Activated naive CD8-positive, alpha-beta T cell treated with anti-CD3 and anti-CD28 coated beads, Interleukin-2, amount 50 U/mL, for 24 hours (primary cell): ENCODE measurements at regions not wholly inside any gene's neighbourhood (a gene's known extent, or its start where the extent isn't known, plus 50 kb on each side); places are given as distances from the start of the nearest gene placed in this dataset.

Experiments
- ATAC-seq: fragments of 150-1000 bp; cut with Tn5 transposase; one replicate; pipeline ENCODE4 v1.10.0; 2021
- DNase-seq: peaks from one replicate; pipeline ENCODE4 v3.0.0; 2021
- H3K27ac Mint-ChIP-seq: one replicate; pipeline ENCODE4 v1.8.0; 2021; ENCODE audit warnings: mild to moderate bottlenecking, mixed read lengths
- H3K27me3 Mint-ChIP-seq: one replicate; pipeline ENCODE4 v1.8.0; 2021; ENCODE audit warnings: mixed read lengths
- H3K36me3 Mint-ChIP-seq: one replicate; pipeline ENCODE4 v1.8.0; 2021; ENCODE audit warnings: low read depth, mixed read lengths
- H3K4me1 Mint-ChIP-seq: one replicate; pipeline ENCODE4 v1.8.0; 2021; ENCODE audit warnings: mixed read lengths
- H3K4me3 Mint-ChIP-seq: one replicate; pipeline ENCODE4 v1.8.0; 2021; ENCODE audit warnings: mild to moderate bottlenecking, moderate library complexity, mixed read lengths
- H3K9me3 Mint-ChIP-seq: one replicate; pipeline ENCODE4 v1.8.0; 2021; ENCODE audit warnings: mixed read lengths

- H3K4me3 Mint-ChIP-seq, result no peak overlapping the region
- H3K27ac Mint-ChIP-seq, result no peak overlapping the region
- no peaks in the 10 kb centered on the region for H3K36me3 Mint-ChIP-seq
- no peaks in the 10 kb centered on the region for H3K9me3 Mint-ChIP-seq
- H3K4me1 Mint-ChIP-seq, result no peaks in the 10 kb centered on the region
- DNase-seq (no peak), ATAC-seq (no peak)
- H3K27me3 Mint-ChIP-seq, result no peaks in the 10 kb centered on the region
These were observed 504.6 kb upstream of the KLHL1 start for GRCh38 chr13:70612881-70613280.

- Mint-ChIP-seq H3K27me3 (no peaks in the 10 kb centered on the region), H3K9me3 (peaks cover 26% of the 10 kb centered on the region), H3K4me1 (no peaks in the 10 kb centered on the region), H3K36me3 (no peaks in the 10 kb centered on the region), H3K27ac (no peak overlapping the region), H3K4me3 (no peak overlapping the region)
- ATAC-seq, result no peak
- no peak for DNase-seq
These were observed 496.2 kb upstream of the KLHL1 start for GRCh38 chr13:70604448-70604847.

DNA sequence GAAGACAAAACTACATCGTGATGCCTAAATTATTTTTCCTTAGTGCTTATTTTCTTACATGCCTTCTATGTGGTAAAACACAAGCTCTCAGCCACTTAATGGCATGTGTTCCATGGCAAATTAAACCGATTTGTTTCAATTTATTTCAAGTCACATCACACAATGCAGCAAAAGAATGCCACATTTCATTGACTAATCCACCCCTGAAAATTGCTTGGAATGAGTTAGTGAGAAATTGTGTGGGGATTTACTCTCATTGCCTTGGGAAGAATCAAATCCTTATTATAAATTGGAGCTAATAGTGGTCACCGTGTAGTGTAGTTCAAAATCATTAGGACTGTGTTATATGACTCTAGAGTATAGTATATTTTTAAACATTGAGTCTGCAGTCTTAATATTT is 485.5 kb upstream of the KLHL1 start:
- H3K36me3 Mint-ChIP-seq, result no peaks in the 10 kb centered on the region
- no peaks in the 10 kb centered on the region for H3K4me1 Mint-ChIP-seq
- H3K9me3 Mint-ChIP-seq, result no peaks in the 10 kb centered on the region
- H3K4me3 Mint-ChIP-seq, result no peak overlapping the region
- H3K27ac Mint-ChIP-seq, result no peak overlapping the region
- ATAC-seq (no peak), DNase-seq (no peak)
- no peaks in the 10 kb centered on the region for H3K27me3 Mint-ChIP-seq

GRCh38 chr13:70585109-70585508 is 476.9 kb upstream of the KLHL1 start:
- Mint-ChIP-seq H3K27me3 (no peaks in the 10 kb centered on the region), H3K9me3 (peaks cover 4% of the 10 kb centered on the region), H3K36me3 (no peaks in the 10 kb centered on the region), H3K27ac (no peak overlapping the region), H3K4me3 (no peak overlapping the region), H3K4me1 (no peaks in the 10 kb centered on the region)
- ATAC-seq, result no peak
- DNase-seq, result no peak

DNA sequence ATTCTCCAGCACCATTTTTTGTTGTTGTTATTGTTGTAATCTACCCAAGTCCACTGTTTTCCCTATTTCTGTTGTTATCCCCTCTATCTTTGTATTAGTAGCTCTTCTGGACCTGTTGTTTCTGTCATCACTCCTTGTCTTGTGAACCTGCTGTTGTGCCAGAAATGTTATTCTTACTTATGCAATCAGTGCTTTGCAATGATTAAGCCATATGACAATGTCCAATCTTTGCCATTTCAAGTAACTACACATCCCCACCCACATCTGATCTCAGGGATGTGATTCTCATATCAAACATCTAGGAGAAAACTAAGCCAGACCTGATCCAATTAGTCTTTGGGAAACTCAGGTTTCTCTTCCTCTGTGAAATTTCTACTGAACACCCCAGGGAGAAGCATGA is 472.6 kb upstream of the KLHL1 start:
- H3K4me3 Mint-ChIP-seq, result no peak overlapping the region
- ATAC-seq, result no peak
- no peaks in the 10 kb centered on the region for H3K4me1 Mint-ChIP-seq
- no peaks in the 10 kb centered on the region for H3K27me3 Mint-ChIP-seq
- no peaks in the 10 kb centered on the region for H3K36me3 Mint-ChIP-seq
- DNase-seq, result no peak
- no peak overlapping the region for H3K27ac Mint-ChIP-seq
- peaks cover 4% of the 10 kb centered on the region for H3K9me3 Mint-ChIP-seq

GRCh38 chr13:70579941-70580340 is 471.7 kb upstream of the KLHL1 start:
- no peak for DNase-seq
- H3K27ac Mint-ChIP-seq, result no peak overlapping the region
- no peaks in the 10 kb centered on the region for H3K9me3 Mint-ChIP-seq
- no peaks in the 10 kb centered on the region for H3K4me1 Mint-ChIP-seq
- ATAC-seq, result no peak
- no peaks in the 10 kb centered on the region for H3K36me3 Mint-ChIP-seq
- H3K27me3 Mint-ChIP-seq, result no peaks in the 10 kb centered on the region
- H3K4me3 Mint-ChIP-seq, result no peak overlapping the region

GRCh38 chr13:70571221-70571620 is 463.0 kb upstream of the KLHL1 start:
- Mint-ChIP-seq H3K27ac (no peak overlapping the region), H3K4me3 (no peak overlapping the region)

DNA sequence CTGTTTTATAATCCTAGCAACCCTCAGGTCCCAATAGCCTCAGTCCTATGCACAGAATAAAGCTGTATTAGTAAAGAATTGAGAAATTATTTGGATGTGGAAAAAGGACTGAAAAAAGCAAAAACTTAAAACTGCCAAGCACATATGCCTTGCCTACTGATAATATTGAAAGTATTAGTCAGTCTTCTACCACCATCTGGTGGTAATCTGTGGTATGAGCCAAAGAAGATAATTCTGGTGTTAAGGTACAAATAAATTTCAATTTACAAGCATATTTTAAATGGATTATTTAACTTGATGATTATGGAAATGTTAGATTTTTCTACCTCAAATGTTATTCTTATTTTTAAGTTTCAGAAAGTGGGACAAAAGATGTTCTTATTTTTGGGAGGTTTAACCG is 460.3 kb upstream of the KLHL1 start:
- Mint-ChIP-seq H3K4me1 (no peaks in the 10 kb centered on the region), H3K4me3 (no peak overlapping the region), H3K36me3 (no peaks in the 10 kb centered on the region), H3K27ac (no peak overlapping the region), H3K27me3 (no peaks in the 10 kb centered on the region), H3K9me3 (no peaks in the 10 kb centered on the region)
- DNase-seq (no peak), ATAC-seq (no peak)

More at GRCh38 chr13:70571221-70571620, 463.0 kb upstream of the KLHL1 start:
- DNase-seq, result no peak
- Mint-ChIP-seq H3K4me1 (no peaks in the 10 kb centered on the region), H3K27me3 (no peaks in the 10 kb centered on the region), H3K36me3 (no peaks in the 10 kb centered on the region), H3K9me3 (no peaks in the 10 kb centered on the region)
- ATAC-seq, result no peak

DNA sequence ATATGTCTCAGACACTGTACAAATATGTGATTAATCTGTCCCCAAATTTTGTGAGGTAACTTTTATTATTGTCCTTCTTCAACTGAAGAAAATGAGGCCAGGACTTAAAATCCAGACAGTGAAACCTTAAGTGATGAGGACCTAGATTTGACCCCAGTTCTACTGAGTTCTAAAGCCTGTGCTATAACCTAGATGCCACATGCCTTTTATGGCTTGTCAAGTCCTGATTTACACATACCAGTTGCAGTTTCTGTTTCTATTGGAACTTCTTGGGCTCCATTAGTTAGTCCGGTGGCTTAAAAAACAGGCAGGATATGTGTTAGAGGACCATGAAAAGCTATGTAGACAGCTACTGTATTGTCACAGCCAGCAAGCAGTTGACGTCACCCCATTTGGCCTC is 436.5 kb upstream of the KLHL1 start:
- DNase-seq (no peak), ATAC-seq (no peak)
- Mint-ChIP-seq H3K27me3 (no peaks in the 10 kb centered on the region), H3K9me3 (peaks cover 10% of the 10 kb centered on the region), H3K4me1 (no peaks in the 10 kb centered on the region), H3K27ac (no peak overlapping the region), H3K36me3 (no peaks in the 10 kb centered on the region), H3K4me3 (no peak overlapping the region)

DNA sequence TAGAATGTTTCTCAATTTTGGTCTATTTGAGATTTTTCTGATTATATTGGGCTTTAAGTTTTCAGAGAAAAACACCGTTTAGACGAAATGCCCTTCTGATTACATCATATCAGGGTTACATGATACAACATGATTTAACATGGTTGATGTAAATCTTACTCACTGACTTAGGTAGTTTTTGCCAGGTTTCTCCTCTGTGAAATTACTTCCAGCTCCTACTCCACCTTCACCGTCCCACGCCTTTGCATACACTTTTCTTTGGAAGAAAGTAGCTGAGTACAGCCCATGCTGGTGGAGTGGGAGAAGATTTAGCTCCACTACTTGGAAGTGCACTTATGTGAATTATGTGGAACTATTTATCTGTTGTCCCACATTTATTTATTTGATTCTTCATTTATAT is 433.2 kb upstream of the KLHL1 start:
- H3K36me3 Mint-ChIP-seq, result no peaks in the 10 kb centered on the region
- no peaks in the 10 kb centered on the region for H3K4me1 Mint-ChIP-seq
- no peak overlapping the region for H3K27ac Mint-ChIP-seq
- ATAC-seq (no peak), DNase-seq (no peak)
- H3K4me3 Mint-ChIP-seq, result no peak overlapping the region
- H3K9me3 Mint-ChIP-seq, result peaks cover 9% of the 10 kb centered on the region
- H3K27me3 Mint-ChIP-seq, result no peaks in the 10 kb centered on the region

- H3K27ac Mint-ChIP-seq, result no peak overlapping the region
- H3K4me1 Mint-ChIP-seq, result no peaks in the 10 kb centered on the region
- no peaks in the 10 kb centered on the region for H3K27me3 Mint-ChIP-seq
- H3K36me3 Mint-ChIP-seq, result no peaks in the 10 kb centered on the region
- H3K4me3 Mint-ChIP-seq, result no peak overlapping the region
- ATAC-seq, result no peak
- DNase-seq, result no peak
- H3K9me3 Mint-ChIP-seq, result peaks cover 8% of the 10 kb centered on the region
These were observed 426.2 kb upstream of the KLHL1 start for GRCh38 chr13:70534466-70534865.

- DNase-seq (no peak), ATAC-seq (no peak)
- H3K9me3 Mint-ChIP-seq, result peaks cover 4% of the 10 kb centered on the region
- H3K4me1 Mint-ChIP-seq, result no peaks in the 10 kb centered on the region
- no peak overlapping the region for H3K4me3 Mint-ChIP-seq
- no peak overlapping the region for H3K27ac Mint-ChIP-seq
- H3K36me3 Mint-ChIP-seq, result no peaks in the 10 kb centered on the region
- H3K27me3 Mint-ChIP-seq, result no peaks in the 10 kb centered on the region
These were observed 421.4 kb upstream of the KLHL1 start for GRCh38 chr13:70529652-70530051.

- Mint-ChIP-seq H3K36me3 (no peaks in the 10 kb centered on the region), H3K4me3 (no peak overlapping the region), H3K27me3 (no peaks in the 10 kb centered on the region), H3K27ac (no peak overlapping the region), H3K4me1 (no peaks in the 10 kb centered on the region), H3K9me3 (no peaks in the 10 kb centered on the region)
- DNase-seq (no peak), ATAC-seq (no peak)
These were observed 419.3 kb upstream of the KLHL1 start for GRCh38 chr13:70527599-70527998.

- H3K36me3 Mint-ChIP-seq, result no peaks in the 10 kb centered on the region
- no peak overlapping the region for H3K27ac Mint-ChIP-seq
- no peaks in the 10 kb centered on the region for H3K27me3 Mint-ChIP-seq
- H3K9me3 Mint-ChIP-seq, result peaks cover 6% of the 10 kb centered on the region
- H3K4me1 Mint-ChIP-seq, result no peaks in the 10 kb centered on the region
- ATAC-seq, result no peak
- no peak for DNase-seq
- no peak overlapping the region for H3K4me3 Mint-ChIP-seq
These were observed 415.4 kb upstream of the KLHL1 start for GRCh38 chr13:70523622-70524021.

DNA sequence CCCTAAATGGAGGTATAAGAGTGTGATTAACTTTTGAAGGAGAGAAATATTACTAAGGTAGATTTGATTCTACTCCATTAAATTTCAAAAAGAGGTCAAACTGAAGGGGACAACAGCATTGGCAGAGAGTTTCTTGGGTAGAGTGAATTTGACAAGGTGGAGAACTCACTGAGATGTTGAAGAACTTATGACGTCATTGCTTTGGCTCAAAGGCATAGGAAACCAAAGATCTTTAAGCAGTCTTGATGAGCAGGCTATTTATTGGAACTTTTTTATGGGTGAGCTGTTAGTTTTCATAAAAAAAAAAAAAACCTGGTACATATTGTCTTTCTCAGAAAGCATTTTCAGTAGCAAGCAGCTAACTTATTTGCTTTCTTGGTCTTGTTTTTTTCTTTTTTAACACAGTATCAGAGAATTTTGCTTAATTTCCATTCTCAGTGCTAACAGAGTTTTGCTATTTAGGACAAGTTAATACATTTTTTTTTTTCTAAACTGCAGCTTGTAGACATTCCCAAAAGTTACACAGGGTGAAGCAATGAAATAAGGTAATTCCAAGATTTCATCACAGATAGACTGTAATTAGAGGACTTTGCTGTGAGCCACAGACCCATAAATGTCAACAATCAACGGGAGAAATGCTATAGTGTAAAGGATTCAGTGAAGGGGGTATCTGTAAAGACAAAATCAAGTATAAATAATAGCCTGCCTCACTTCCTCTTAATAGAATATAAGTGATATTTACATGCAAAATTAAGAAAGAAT is 412.2 kb upstream of the KLHL1 start:
- H3K27me3 Mint-ChIP-seq, result no peaks in the 10 kb centered on the region
- no peaks in the 10 kb centered on the region for H3K4me1 Mint-ChIP-seq
- peaks cover 6% of the 10 kb centered on the region for H3K9me3 Mint-ChIP-seq
- H3K36me3 Mint-ChIP-seq, result no peaks in the 10 kb centered on the region
- H3K4me3 Mint-ChIP-seq, result no peak overlapping the region
- ATAC-seq (no peak), DNase-seq (no peak)
- H3K27ac Mint-ChIP-seq, result no peak overlapping the region

DNA sequence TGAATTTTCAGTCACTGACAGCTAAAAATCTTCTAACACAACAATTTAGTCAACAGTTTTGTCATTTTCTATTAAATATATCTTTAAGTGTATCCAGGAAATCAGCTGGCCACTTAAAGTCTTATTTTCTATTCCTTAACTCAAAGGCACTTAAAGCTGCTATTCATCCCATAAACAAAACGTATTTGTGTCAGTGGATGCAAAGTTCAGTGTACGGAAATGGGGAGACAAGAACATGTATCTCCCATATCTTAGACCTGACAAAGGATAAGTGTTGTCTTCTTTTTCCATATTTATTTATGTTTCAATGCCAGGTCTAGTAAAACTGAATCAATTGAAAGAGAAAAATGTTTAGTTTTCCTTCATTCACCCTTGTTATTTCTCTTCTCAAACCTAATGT is 409.8 kb upstream of the KLHL1 start:
- Mint-ChIP-seq H3K27me3 (no peaks in the 10 kb centered on the region), H3K9me3 (peaks cover 6% of the 10 kb centered on the region), H3K4me1 (no peaks in the 10 kb centered on the region), H3K36me3 (no peaks in the 10 kb centered on the region), H3K4me3 (no peak overlapping the region), H3K27ac (no peak overlapping the region)
- no peak for DNase-seq
- no peak for ATAC-seq
